ENCODE measurements at regions not wholly inside any gene's neighbourhood (a gene's known extent, or its start where the extent isn't known, plus 50 kb on each side); places are given as distances from the start of the nearest gene placed in this dataset.

GRCh38 chr22:48198489-48199459 lies 1436.3 kb downstream of the TBC1D22A start (continued):
- TF ChIP-seq ZNF280D (tag by site-specific recombination; IDR thresholded peaks at IDR 0.05) (no peak), ZNF837 (tag by site-specific recombination; IDR thresholded peaks at IDR 0.05) (no peak), ZNF362 (tag by site-specific recombination; IDR thresholded peaks at IDR 0.05) (no peak)

GRCh38 chr22:48197189-48197690 lies 1434.8 kb downstream of the TBC1D22A start:
- Histone ChIP-seq H3K4me3 (ENCODE audit: low read depth, low read length) (no peak overlapping the region), H3K27ac (ENCODE audit: extremely low read depth, low read depth, low read length) (no peak overlapping the region), H3K4me1 (ENCODE audit: control insufficient read depth, insufficient read depth, low read length) (peaks cover 7% of the 10 kb centered on the region), H3K36me3 (ENCODE audit: control insufficient read depth in 2 of 2, insufficient read depth in 1 of 2, low read length in 2 of 2) (no peaks in the 10 kb centered on the region), H3K9me3 (ENCODE audit: control insufficient read depth, insufficient read depth, low read depth, low read length) (peaks cover 3% of the 10 kb centered on the region)
- CTCF ChIA-PET = no interaction called here
- POLR2A ChIA-PET = no interaction called here
- TF ChIP-seq ZNF837 (tag by site-specific recombination; IDR thresholded peaks at IDR 0.05) (no peak), ZNF112 (tag by site-specific recombination; IDR thresholded peaks at IDR 0.05) (no peak), ZNF223 (tag by site-specific recombination; IDR thresholded peaks at IDR 0.05) (no peak), ZNF48 (tag by site-specific recombination; IDR thresholded peaks at IDR 0.05) (no peak), ZNF488 (tag by site-specific recombination; IDR thresholded peaks at IDR 0.05) (no peak), ZNF76 (tag by site-specific recombination; IDR thresholded peaks at IDR 0.05; ENCODE audit: borderline replicate concordance, low read depth) (no peak), ZNF146 (tag by site-specific recombination; IDR thresholded peaks at IDR 0.05) (no peak)

- TF ChIP-seq ZNF10 (tag by site-specific recombination; IDR thresholded peaks at IDR 0.05) = no peak
- TF ChIP-seq ZNF791 (tag by site-specific recombination; IDR thresholded peaks at IDR 0.05) = no peak
- no peak for TF ChIP-seq ZNF658 (tag by site-specific recombination; IDR thresholded peaks at IDR 0.05)
- no peak for TF ChIP-seq TCF7L2 (IDR thresholded peaks at IDR 0.05; ENCODE audit: borderline replicate concordance, low read depth, low read length)
- TF ChIP-seq ZNF837 (tag by site-specific recombination; IDR thresholded peaks at IDR 0.05) = no peak
- no peak for TF ChIP-seq ZNF777 (tag by site-specific recombination; IDR thresholded peaks at IDR 0.05; ENCODE audit: borderline replicate concordance)
- TF ChIP-seq BCL11A (tag by site-specific recombination; IDR thresholded peaks at IDR 0.05; ENCODE audit: low read depth) = no peak
- H3K36me3 ChIP-seq (ENCODE audit: control insufficient read depth in 2 of 2, insufficient read depth in 1 of 2, low read length in 2 of 2) = no peaks in the 10 kb centered on the region
- peaks cover 8% of the 10 kb centered on the region for H3K9me3 ChIP-seq (ENCODE audit: control insufficient read depth, insufficient read depth, low read depth, low read length)
- H3K4me1 ChIP-seq (ENCODE audit: control insufficient read depth, insufficient read depth, low read length) = no peaks in the 10 kb centered on the region
- H3K27ac ChIP-seq (ENCODE audit: extremely low read depth, low read depth, low read length) = no peak overlapping the region
- ChIA-PET CTCF (no interaction called here), POLR2A (no interaction called here)
- no peak overlapping the region for H3K4me3 ChIP-seq (ENCODE audit: low read depth, low read length)
Observed at GRCh38 chr22:48192920-48193319, 1430.5 kb downstream of the TBC1D22A start.
